ENCODE measurements at regions not wholly inside any gene's neighbourhood (a gene's known extent, or its start where the extent isn't known, plus 50 kb on each side); places are given as distances from the start of the nearest gene placed in this dataset.

- no peak overlapping the region for H3K27ac ChIP-seq (ENCODE audit: low read length)
- ATAC-seq (no peak), DNase-seq (no peak)
- no peaks in the 10 kb centered on the region for H3K36me3 ChIP-seq (ENCODE audit: control insufficient read depth, insufficient read depth, low read length)
- H3K27me3 ChIP-seq (ENCODE audit: control insufficient read depth, insufficient read depth, low read length) = no peaks in the 10 kb centered on the region
- no peaks in the 10 kb centered on the region for H3K4me1 ChIP-seq (ENCODE audit: control insufficient read depth, insufficient read depth, low read length)
- no peaks in the 10 kb centered on the region for H3K36me3 Mint-ChIP-seq
- H3K9me3 Mint-ChIP-seq = no peaks in the 10 kb centered on the region
- H3K4me3 ChIP-seq (ENCODE audit: low read length) = no peak overlapping the region
- H3K9me3 ChIP-seq (ENCODE audit: control insufficient read depth, insufficient read depth, low read length) = no peaks in the 10 kb centered on the region
- no peak overlapping the region for H3K27ac Mint-ChIP-seq
- no CpG with 5 or more reads among the region's 1 CpG for WGBS (ENCODE audit: insufficient coverage)
- H3K4me3 Mint-ChIP-seq = no peak overlapping the region
- no peak for TF ChIP-seq CTCF (IDR thresholded peaks at IDR 0.05)
- intact Hi-C loops (cut with micrococcal nuclease) = no loop called here
- peaks cover 0 to 5% of the 10 kb centered on the region in 2 donors for H3K27me3 Mint-ChIP-seq (ENCODE audit: low read depth in 2 of 2)
- peaks cover 0 to 7% of the 10 kb centered on the region in 2 donors for H3K4me1 Mint-ChIP-seq
These were observed 496.7 kb upstream of the CFAP20DC start for GRCh38 chr3:59546522-59546921.

- Histone ChIP-seq H3K4me1 (ENCODE audit: control insufficient read depth, insufficient read depth, low read length) (no peaks in the 10 kb centered on the region), H3K27ac (ENCODE audit: low read length) (no peak overlapping the region), H3K9me3 (ENCODE audit: control insufficient read depth, insufficient read depth, low read length) (no peaks in the 10 kb centered on the region), H3K27me3 (ENCODE audit: control insufficient read depth, insufficient read depth, low read length) (no peaks in the 10 kb centered on the region), H3K36me3 (ENCODE audit: control insufficient read depth, insufficient read depth, low read length) (no peaks in the 10 kb centered on the region), H3K4me3 (ENCODE audit: low read length) (no peak overlapping the region)
- DNase-seq = no peak
- TF ChIP-seq CTCF (IDR thresholded peaks at IDR 0.05) = no peak
- intact Hi-C loops (cut with micrococcal nuclease) = no loop called here
- Mint-ChIP-seq H3K9me3 (no peaks in the 10 kb centered on the region), H3K27me3 (ENCODE audit: low read depth in 2 of 2) (peaks cover 0 to 7% of the 10 kb centered on the region in 2 donors), H3K4me3 (no peak overlapping the region), H3K4me1 (peaks cover 6 to 16% of the 10 kb centered on the region in 2 donors), H3K36me3 (no peaks in the 10 kb centered on the region), H3K27ac (no peak overlapping the region)
- no peak for ATAC-seq
- WGBS (ENCODE audit: insufficient coverage) = 95% methylated on average over 1 of the region's 1 CpG
These were observed 495.5 kb upstream of the CFAP20DC start for GRCh38 chr3:59545374-59545773.

GRCh38 chr3:59542276-59542675, 492.5 kb upstream of the CFAP20DC start:
- Histone ChIP-seq H3K27ac (ENCODE audit: low read length) (no peak overlapping the region), H3K4me1 (ENCODE audit: control insufficient read depth, insufficient read depth, low read length) (no peaks in the 10 kb centered on the region), H3K36me3 (ENCODE audit: control insufficient read depth, insufficient read depth, low read length) (no peaks in the 10 kb centered on the region), H3K4me3 (ENCODE audit: low read length) (no peak overlapping the region), H3K9me3 (ENCODE audit: control insufficient read depth, insufficient read depth, low read length) (no peaks in the 10 kb centered on the region), H3K27me3 (ENCODE audit: control insufficient read depth, insufficient read depth, low read length) (no peaks in the 10 kb centered on the region)
- no peak for TF ChIP-seq CTCF (IDR thresholded peaks at IDR 0.05)
- DNase-seq (peak in 1 of 2 donors; percentile 6), ATAC-seq (no peak)
- Mint-ChIP-seq H3K36me3 (no peaks in the 10 kb centered on the region), H3K4me1 (peaks cover 6 to 16% of the 10 kb centered on the region in 2 donors), H3K9me3 (no peaks in the 10 kb centered on the region), H3K27me3 (ENCODE audit: low read depth in 2 of 2) (peaks cover 0 to 7% of the 10 kb centered on the region in 2 donors), H3K4me3 (no peak overlapping the region), H3K27ac (no peak overlapping the region)
- 29% methylated on average over 3 of the region's 3 CpGs for WGBS (ENCODE audit: insufficient coverage)
- intact Hi-C loops (cut with micrococcal nuclease) = no loop called here

GRCh38 chr3:59540696-59541095, 490.9 kb upstream of the CFAP20DC start:
- H3K4me1 Mint-ChIP-seq = peaks cover 6 to 16% of the 10 kb centered on the region in 2 donors
- ATAC-seq = peak in 1 of 3 donors; percentile 37
- no peaks in the 10 kb centered on the region for H3K36me3 Mint-ChIP-seq
- peak in 1 of 2 donors; percentile 5 for DNase-seq
- Histone ChIP-seq H3K4me1 (ENCODE audit: control insufficient read depth, insufficient read depth, low read length) (no peaks in the 10 kb centered on the region), H3K36me3 (ENCODE audit: control insufficient read depth, insufficient read depth, low read length) (no peaks in the 10 kb centered on the region), H3K4me3 (ENCODE audit: low read length) (no peak overlapping the region), H3K27me3 (ENCODE audit: control insufficient read depth, insufficient read depth, low read length) (no peaks in the 10 kb centered on the region), H3K27ac (ENCODE audit: low read length) (no peak overlapping the region), H3K9me3 (ENCODE audit: control insufficient read depth, insufficient read depth, low read length) (no peaks in the 10 kb centered on the region)
- no peak overlapping the region for H3K4me3 Mint-ChIP-seq
- intact Hi-C loops (cut with micrococcal nuclease) = no loop called here
- H3K27ac Mint-ChIP-seq = no peak overlapping the region
- 43% methylated on average over 4 of the region's 5 CpGs for WGBS (ENCODE audit: insufficient coverage)
- H3K27me3 Mint-ChIP-seq (ENCODE audit: low read depth in 2 of 2) = peaks cover 2 to 5% of the 10 kb centered on the region in 2 donors
- H3K9me3 Mint-ChIP-seq = no peaks in the 10 kb centered on the region
- no peak for TF ChIP-seq CTCF (IDR thresholded peaks at IDR 0.05)
